Retinal pigment epithelial cell (primary cell): ENCODE measurements at regions not wholly inside any gene's neighbourhood (a gene's known extent, or its start where the extent isn't known, plus 50 kb on each side); places are given as distances from the start of the nearest gene placed in this dataset.

Source experiments
- DNase-seq: peaks from one replicate; pipeline ENCODE4 v3.0.0-alpha.2; 2010; ENCODE audit warnings: low read depth
- H3K4me3 ChIP-seq: 2 replicates; pipeline ENCODE4 v1.5.1; 2011; ENCODE audit warnings: mild to moderate bottlenecking, low read length, control low read depth, moderate library complexity
- CTCF ChIP-seq: conservative IDR thresholded peaks from 2 replicates; pipeline ENCODE4 v1.5.1; 2011; ENCODE audit warnings: low read depth, low read length, control low read depth, inconsistent platforms

DNA sequence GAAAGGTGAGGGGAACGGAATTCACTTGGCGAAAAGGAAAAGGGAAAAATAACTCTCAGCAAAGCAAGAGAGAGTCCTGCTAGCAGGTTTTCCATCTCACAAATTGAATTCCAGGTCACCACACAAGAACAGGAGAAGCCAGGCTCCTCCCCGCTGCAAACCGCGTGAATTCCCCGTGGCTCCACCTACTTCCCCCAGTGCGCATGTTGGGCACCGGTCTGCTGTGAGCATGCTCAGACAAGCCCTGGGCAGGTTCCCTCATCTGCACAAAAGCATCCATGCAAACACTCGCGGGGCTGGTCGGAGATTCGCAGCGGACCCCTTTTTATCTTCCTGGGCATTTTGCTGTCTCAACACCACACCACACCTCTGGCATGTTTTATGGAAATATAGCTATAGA is 58.5 kb upstream of the S1PR3 start:
- no peak for TF ChIP-seq CTCF
- no peak overlapping the region for H3K4me3 ChIP-seq
- no peak for DNase-seq

DNA sequence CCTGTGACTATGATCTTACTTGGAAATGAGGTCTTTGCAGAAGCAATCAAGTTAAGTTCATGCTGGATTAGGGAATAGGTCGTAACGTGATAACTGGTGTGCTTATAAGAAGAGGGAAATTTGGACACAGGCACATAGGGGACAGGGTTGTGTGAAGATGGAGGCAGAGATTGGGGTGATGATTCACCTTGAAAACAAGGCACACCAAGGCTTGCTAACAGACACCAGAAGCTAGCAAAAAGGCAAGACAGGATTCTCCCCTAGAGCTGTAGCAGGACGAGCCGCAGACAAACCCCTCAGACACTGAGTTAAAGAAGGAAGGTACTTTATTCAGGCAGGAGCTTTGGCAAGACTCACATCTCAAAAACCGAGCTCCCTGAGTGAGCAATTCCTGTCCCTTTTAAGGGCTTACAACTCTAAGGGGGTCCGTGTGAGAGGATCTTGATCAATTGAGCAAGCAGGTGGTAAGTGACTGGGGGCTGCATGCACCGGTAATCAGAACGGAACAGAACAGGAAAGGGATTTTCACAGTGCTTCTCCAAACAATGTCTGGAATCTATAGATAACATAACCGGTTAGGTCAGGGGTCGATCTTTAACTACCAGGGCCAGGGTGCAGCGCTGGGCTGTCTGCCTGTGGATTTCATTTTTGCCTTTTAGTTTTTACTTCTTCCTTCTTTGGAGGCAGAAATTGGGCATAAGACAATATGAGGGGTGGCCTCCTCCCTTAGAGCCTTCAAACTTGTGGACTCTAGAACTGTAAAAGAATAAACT is 57.5 kb upstream of the S1PR3 start:
- TF ChIP-seq CTCF, result no peak
- no peak for DNase-seq
- no peak overlapping the region for H3K4me3 ChIP-seq

GRCh38 chr9:88934876-88935535 is 56.3 kb upstream of the S1PR3 start:
- no peak overlapping the region for H3K4me3 ChIP-seq
- DNase-seq, result no peak
- no peak for TF ChIP-seq CTCF

DNA sequence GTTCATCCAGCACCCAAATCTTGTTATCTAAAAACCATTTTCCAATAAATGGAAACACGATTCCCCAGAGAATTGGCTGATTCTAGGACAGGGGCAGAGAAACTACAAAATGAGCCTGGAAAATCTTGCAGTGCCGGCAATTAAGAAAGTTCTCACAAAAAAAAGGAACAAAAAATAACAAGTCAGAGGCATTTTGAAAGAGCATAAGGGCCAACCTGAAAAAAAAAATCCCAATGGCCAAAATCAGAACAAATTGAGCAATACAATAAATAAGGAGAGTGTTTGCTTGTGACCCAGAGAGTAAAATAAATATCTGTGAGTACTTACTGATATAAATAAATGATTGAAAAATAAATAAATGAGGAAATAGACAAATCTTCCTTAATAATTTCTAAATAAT is 55.1 kb upstream of the S1PR3 start:
- no peak overlapping the region for H3K4me3 ChIP-seq
- no peak for DNase-seq
- no peak for TF ChIP-seq CTCF

DNA sequence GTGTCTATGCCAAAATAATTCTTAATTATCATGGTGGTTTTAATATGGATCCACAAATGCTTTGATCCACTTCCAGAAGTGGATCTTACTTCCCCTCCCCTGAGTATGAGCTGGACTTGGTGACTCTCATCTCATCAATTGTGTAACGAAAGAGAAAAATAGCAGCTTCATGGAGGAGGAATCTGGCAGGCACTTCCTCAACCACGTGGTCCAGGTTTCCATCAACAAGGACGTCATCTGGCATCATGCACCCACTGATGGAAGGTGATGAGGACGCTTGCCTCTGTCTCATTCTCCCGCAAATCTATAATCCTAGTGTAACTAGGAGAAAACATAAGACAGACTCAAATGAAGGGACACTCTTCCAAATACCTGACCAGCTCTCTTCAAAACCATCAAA is 54.6 kb upstream of the S1PR3 start:
- no peak for DNase-seq
- TF ChIP-seq CTCF, result no peak
- H3K4me3 ChIP-seq, result no peak overlapping the region

GRCh38 chr9:88937248-88937647 is 54.0 kb upstream of the S1PR3 start:
- DNase-seq, result no peak
- no peak overlapping the region for H3K4me3 ChIP-seq
- no peak for TF ChIP-seq CTCF

- DNase-seq, result no peak
- TF ChIP-seq CTCF, result no peak
Measured at GRCh38 chr9:88938189-88938588, 53.1 kb upstream of the S1PR3 start.

More at GRCh38 chr9:88938189-88938588, 53.1 kb upstream of the S1PR3 start:
- no peak overlapping the region for H3K4me3 ChIP-seq
